Neural cell (in vitro differentiated cells): ENCODE measurements at regions not wholly inside any gene's neighbourhood (a gene's known extent, or its start where the extent isn't known, plus 50 kb on each side); places are given as distances from the start of the nearest gene placed in this dataset.

Source experiments
- H2AFZ ChIP-seq: fragments of 200-600, 300-800 bp; sonication (generic), shearing (Covaris generic); 2 replicates; pipeline ENCODE4 v1.6.0; 2014; ENCODE audit warnings: low read depth, mild to moderate bottlenecking, antibody characterized with exemption, low read length, moderate library complexity
- H3F3A ChIP-seq: fragments of 200-600 bp; shearing (Covaris generic); 2 replicates; pipeline ENCODE4 v1.6.1; 2016; ENCODE audit warnings: mild to moderate bottlenecking, moderate library complexity, mixed read lengths, antibody characterized with exemption, low read length; ENCODE audit not compliant: insufficient read depth, poor library complexity, severe bottlenecking
- H3K27ac ChIP-seq: fragments of 200-600, 300-800 bp; sonication (generic), shearing (Covaris generic); 2 replicates; pipeline ENCODE4 v1.5.1; 2014; ENCODE audit warnings: mild to moderate bottlenecking, low read length, moderate library complexity
- H3K27me3 ChIP-seq: fragments of 300-800, 200-600 bp; sonication (generic), shearing (Covaris generic); 2 replicates; pipeline ENCODE4 v1.6.0; 2014; ENCODE audit warnings: mild to moderate bottlenecking, low read depth, low read length, moderate library complexity; ENCODE audit not compliant: insufficient read depth
- H3K36me3 ChIP-seq: fragments of 300-800, 200-600 bp; sonication (generic), shearing (Covaris generic); 2 replicates; pipeline ENCODE4 v1.5.1; 2014; ENCODE audit warnings: mild to moderate bottlenecking, antibody characterized with exemption, low read length, moderate library complexity; ENCODE audit not compliant: insufficient read depth
- H3K4me2 ChIP-seq: fragments of 300-800, 200-600 bp; sonication (generic), shearing (Covaris generic); 2 replicates; pipeline ENCODE4 v1.6.0; 2014; ENCODE audit warnings: mild to moderate bottlenecking, low read length
- H3K4me3 ChIP-seq: fragments of 300-800, 200-600 bp; sonication (generic), shearing (Covaris generic); 2 replicates; pipeline ENCODE4 v1.5.1; 2014; ENCODE audit warnings: mild to moderate bottlenecking, low read length, moderate library complexity
- H3K79me2 ChIP-seq: fragments of 200-600 bp; shearing (Covaris generic); replicated peaks from 2 replicates; pipeline ENCODE4 v1.6.0; 2014; ENCODE audit warnings: mild to moderate bottlenecking, low read length, moderate library complexity; ENCODE audit not compliant: insufficient read depth
- H3K9ac ChIP-seq: fragments of 300-800, 200-600 bp; sonication (generic), shearing (Covaris generic); 2 replicates; pipeline ENCODE4 v1.6.1; 2016; ENCODE audit warnings: mild to moderate bottlenecking, low read length, mixed read lengths
- H3K9me2 ChIP-seq: fragments of 200-600 bp; shearing (Covaris generic); 2 replicates; pipeline ENCODE4 v1.6.1; 2016; ENCODE audit warnings: mild to moderate bottlenecking, low read length, mixed read lengths; ENCODE audit not compliant: insufficient read depth
- H3K9me3 ChIP-seq: fragments of 200-600, 300-800 bp; sonication (generic), shearing (Covaris generic); 2 replicates; pipeline ENCODE4 v1.6.1; 2016; ENCODE audit warnings: mild to moderate bottlenecking, mixed run types, low read length, moderate library complexity, mixed read lengths
- H4K20me1 ChIP-seq: fragments of 200-600 bp; shearing (Covaris generic); 2 replicates; pipeline ENCODE4 v1.6.1; 2016; ENCODE audit warnings: mild to moderate bottlenecking, mixed run types; ENCODE audit not compliant: insufficient read depth
- POLR2AphosphoS5 ChIP-seq: IDR thresholded peaks from 2 replicates; pipeline ENCODE4 v1.6.1; 2012
- SMC3 ChIP-seq: fragments of 450-650 bp; conservative IDR thresholded peaks from 2 replicates; pipeline ENCODE4 v1.6.1; 2014; ENCODE audit warnings: antibody characterized with exemption, mild to moderate bottlenecking, moderate library complexity; ENCODE audit not compliant: poor library complexity
- TAF1 ChIP-seq: IDR thresholded peaks from 2 replicates; pipeline ENCODE4 v1.6.1; 2012; ENCODE audit warnings: low read depth
- TF ChIP-seq, protein P1 (sequence below): IDR thresholded peaks from 2 replicates; pipeline ENCODE4 v1.6.1; 2012; ENCODE audit warnings: borderline replicate concordance

DNA sequence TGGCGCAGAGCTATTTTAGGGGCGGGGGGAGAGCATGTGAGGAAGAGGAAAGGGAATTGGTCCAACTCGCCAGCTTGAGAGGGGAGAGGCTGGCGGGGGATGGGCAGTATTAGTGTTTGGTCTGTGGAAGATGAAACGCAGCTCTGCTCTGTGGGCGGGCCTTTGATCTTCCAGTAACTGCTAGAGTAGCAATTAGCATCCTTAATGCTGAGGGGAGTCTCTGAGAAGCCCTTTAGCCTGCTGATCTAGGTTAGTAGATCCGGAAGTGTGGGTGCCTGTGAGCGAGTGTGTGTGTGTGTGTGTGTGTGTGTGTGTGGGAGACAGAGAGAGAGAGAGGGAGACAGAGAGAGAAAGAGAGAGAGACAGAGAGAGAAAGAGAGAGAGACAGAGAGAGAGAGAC, 117.2 kb upstream of the BACH2 start:
- Histone ChIP-seq H2AFZ (peak overlapping the region; percentile 8), H3K27ac (peak overlapping the region; percentile 28)
- TF ChIP-seq, protein P1, sequence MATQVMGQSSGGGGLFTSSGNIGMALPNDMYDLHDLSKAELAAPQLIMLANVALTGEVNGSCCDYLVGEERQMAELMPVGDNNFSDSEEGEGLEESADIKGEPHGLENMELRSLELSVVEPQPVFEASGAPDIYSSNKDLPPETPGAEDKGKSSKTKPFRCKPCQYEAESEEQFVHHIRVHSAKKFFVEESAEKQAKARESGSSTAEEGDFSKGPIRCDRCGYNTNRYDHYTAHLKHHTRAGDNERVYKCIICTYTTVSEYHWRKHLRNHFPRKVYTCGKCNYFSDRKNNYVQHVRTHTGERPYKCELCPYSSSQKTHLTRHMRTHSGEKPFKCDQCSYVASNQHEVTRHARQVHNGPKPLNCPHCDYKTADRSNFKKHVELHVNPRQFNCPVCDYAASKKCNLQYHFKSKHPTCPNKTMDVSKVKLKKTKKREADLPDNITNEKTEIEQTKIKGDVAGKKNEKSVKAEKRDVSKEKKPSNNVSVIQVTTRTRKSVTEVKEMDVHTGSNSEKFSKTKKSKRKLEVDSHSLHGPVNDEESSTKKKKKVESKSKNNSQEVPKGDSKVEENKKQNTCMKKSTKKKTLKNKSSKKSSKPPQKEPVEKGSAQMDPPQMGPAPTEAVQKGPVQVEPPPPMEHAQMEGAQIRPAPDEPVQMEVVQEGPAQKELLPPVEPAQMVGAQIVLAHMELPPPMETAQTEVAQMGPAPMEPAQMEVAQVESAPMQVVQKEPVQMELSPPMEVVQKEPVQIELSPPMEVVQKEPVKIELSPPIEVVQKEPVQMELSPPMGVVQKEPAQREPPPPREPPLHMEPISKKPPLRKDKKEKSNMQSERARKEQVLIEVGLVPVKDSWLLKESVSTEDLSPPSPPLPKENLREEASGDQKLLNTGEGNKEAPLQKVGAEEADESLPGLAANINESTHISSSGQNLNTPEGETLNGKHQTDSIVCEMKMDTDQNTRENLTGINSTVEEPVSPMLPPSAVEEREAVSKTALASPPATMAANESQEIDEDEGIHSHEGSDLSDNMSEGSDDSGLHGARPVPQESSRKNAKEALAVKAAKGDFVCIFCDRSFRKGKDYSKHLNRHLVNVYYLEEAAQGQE: peak; percentile 6
- TF ChIP-seq SMC3 (no peak), POLR2AphosphoS5 (no peak)

DNA sequence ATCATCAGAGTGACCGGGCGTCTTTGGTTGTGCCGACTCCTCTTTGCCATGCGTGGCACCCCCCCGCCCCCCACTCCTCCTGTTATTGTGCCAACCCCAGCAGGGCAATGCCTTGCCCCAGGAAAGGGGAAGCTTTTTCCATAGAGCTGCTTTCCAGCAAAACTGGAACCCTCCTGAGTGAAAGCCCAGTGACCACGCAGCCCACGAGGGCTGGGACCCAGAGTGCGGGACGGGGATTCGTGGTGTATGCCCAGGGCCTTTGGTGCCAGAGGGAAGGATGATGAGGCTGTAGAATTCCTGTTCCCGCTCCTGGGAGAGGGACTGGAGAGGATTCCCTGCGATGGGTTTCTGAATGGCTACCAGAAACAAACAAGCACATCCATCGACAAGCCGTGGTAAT, 116.8 kb upstream of the BACH2 start:
- peak overlapping the region; percentile 8 for H2AFZ ChIP-seq
- H3K36me3 ChIP-seq: no peaks in the 10 kb centered on the region
- no peak overlapping the region for H3K9ac ChIP-seq
- H3K9me2 ChIP-seq: no peaks in the 10 kb centered on the region
- H3K27me3 ChIP-seq: no peaks in the 10 kb centered on the region
- H3K79me2 ChIP-seq: no peaks in the 10 kb centered on the region
- no peaks in the 10 kb centered on the region for H3F3A ChIP-seq
- TF ChIP-seq, protein P1: peak; percentile 16
- no peak for TF ChIP-seq SMC3
- no peaks in the 10 kb centered on the region for H3K9me3 ChIP-seq
- H4K20me1 ChIP-seq: no peaks in the 10 kb centered on the region
- H3K4me3 ChIP-seq: no peak overlapping the region
- H3K4me2 ChIP-seq: no peak overlapping the region
- peak overlapping the region; percentile 28 for H3K27ac ChIP-seq

More for the DNA sequence above, 117.2 kb upstream of the BACH2 start:
- no peak overlapping the region for H3K4me2 ChIP-seq
- no peaks in the 10 kb centered on the region for H3K9me2 ChIP-seq
- H3K9me3 ChIP-seq: no peaks in the 10 kb centered on the region
- no peaks in the 10 kb centered on the region for H3K36me3 ChIP-seq
- H4K20me1 ChIP-seq: no peaks in the 10 kb centered on the region
- no peak overlapping the region for H3K9ac ChIP-seq
- no peak overlapping the region for H3K4me3 ChIP-seq
- no peaks in the 10 kb centered on the region for H3K27me3 ChIP-seq
- no peaks in the 10 kb centered on the region for H3F3A ChIP-seq
- H3K79me2 ChIP-seq: no peaks in the 10 kb centered on the region

GRCh38 chr6:90412538-90413369, 116.1 kb upstream of the BACH2 start:
- no peak overlapping the region for H3K4me3 ChIP-seq
- H3K27me3 ChIP-seq: no peaks in the 10 kb centered on the region
- H3K9ac ChIP-seq: no peak overlapping the region
- H3K27ac ChIP-seq: peak overlapping the region; percentile 12
- no peaks in the 10 kb centered on the region for H3K9me2 ChIP-seq
- no peaks in the 10 kb centered on the region for H3F3A ChIP-seq
- H2AFZ ChIP-seq: no peak overlapping the region
- no peaks in the 10 kb centered on the region for H3K79me2 ChIP-seq
- H3K4me2 ChIP-seq: no peak overlapping the region
- no peaks in the 10 kb centered on the region for H4K20me1 ChIP-seq
- H3K36me3 ChIP-seq: no peaks in the 10 kb centered on the region
- no peak for TF ChIP-seq POLR2AphosphoS5
- TF ChIP-seq TAF1: no peak
- H3K9me3 ChIP-seq: no peaks in the 10 kb centered on the region
